ENCODE measurements at regions not wholly inside any gene's neighbourhood (a gene's known extent, or its start where the extent isn't known, plus 50 kb on each side); places are given as distances from the start of the nearest gene placed in this dataset.
"Not testable (repeated sequence)": the region's sequence is repeated elsewhere in the genome, so short reads cannot be mapped to it uniquely, and the experiment has no call there.

GRCh38 chr14:106714446-106715428 lies 1188.4 kb downstream of the TMEM121 start:
- H3K9me3 Mint-ChIP-seq (ENCODE audit: unreplicated experiment); H3K36me3 Mint-ChIP-seq (ENCODE audit: insufficient read depth, unreplicated experiment); CTCF ChIA-PET; H3K4me3 ChIP-seq (ENCODE audit: low read depth, low read length); H3K9me3 ChIP-seq; H3K4me1 ChIP-seq; H3K4me3 Mint-ChIP-seq (ENCODE audit: unreplicated experiment); H3K4me1 Mint-ChIP-seq (ENCODE audit: low read depth, unreplicated experiment); H3K27me3 ChIP-seq (replicated peaks; ENCODE audit: control insufficient read depth, insufficient read depth, low read length); intact Hi-C loops (cut with micrococcal nuclease; ENCODE audit: unreplicated experiment); POLR2A ChIA-PET; BruUV-seq (replicated peaks); H3K36me3 ChIP-seq (ENCODE audit: control insufficient read depth, insufficient read depth, low read length); DNase-seq; H3K27ac Mint-ChIP-seq (ENCODE audit: unreplicated experiment): not testable (repeated sequence)
- H3K27me3 Mint-ChIP-seq (ENCODE audit: insufficient read depth, unreplicated experiment) = peaks cover 11% of the 10 kb centered on the region

DNA sequence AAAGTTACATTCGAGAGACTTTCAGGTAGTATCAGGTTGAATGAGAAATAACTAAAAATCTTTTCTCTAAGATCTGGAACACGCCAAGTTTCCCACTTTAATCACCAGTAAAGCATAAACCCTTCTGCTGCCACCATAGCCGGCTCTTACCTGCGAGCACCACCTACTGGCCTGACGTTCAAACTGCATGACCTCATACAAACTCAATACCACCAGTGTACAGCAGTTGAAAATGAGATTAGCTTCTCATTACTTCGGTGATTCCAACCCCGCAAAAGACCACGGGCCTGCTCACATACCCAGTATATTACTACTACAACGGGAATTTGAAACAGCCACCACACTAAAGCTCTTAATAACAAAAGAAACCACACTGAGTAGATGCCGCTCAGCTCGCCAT lies 1191.2 kb downstream of the TMEM121 start:
- H3K27me3 Mint-ChIP-seq (ENCODE audit: insufficient read depth, unreplicated experiment); intact Hi-C loops (cut with micrococcal nuclease; ENCODE audit: unreplicated experiment); H3K4me3 ChIP-seq (ENCODE audit: low read depth, low read length); H3K27me3 ChIP-seq (replicated peaks; ENCODE audit: control insufficient read depth, insufficient read depth, low read length); POLR2A ChIA-PET; CTCF ChIA-PET; H3K4me1 Mint-ChIP-seq (ENCODE audit: low read depth, unreplicated experiment); H3K9me3 Mint-ChIP-seq (ENCODE audit: unreplicated experiment); DNase-seq; H3K27ac Mint-ChIP-seq (ENCODE audit: unreplicated experiment); H3K4me3 Mint-ChIP-seq (ENCODE audit: unreplicated experiment); BruUV-seq (replicated peaks); H3K4me1 ChIP-seq; H3K36me3 Mint-ChIP-seq (ENCODE audit: insufficient read depth, unreplicated experiment); H3K36me3 ChIP-seq (ENCODE audit: control insufficient read depth, insufficient read depth, low read length); H3K9me3 ChIP-seq: not testable (repeated sequence)

DNA sequence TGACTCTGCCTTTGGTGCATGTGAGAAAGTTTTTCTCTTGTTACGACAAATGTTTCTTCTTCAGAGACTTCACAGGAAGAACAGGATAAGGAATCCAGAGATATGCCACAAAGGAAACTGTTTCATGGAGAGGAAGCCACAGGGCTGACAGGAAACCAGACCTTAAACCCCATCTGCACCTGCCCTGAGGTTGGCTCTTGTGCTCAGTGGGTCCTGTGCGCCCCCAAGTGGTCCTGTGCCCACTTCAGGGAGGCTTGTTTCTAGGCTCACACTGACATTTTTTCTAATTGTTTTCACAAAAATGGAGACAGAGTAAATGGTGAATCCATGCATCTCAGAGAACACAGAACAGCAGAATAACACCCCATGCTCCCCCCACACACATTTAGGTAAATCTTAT lies 1193.5 kb downstream of the TMEM121 start:
- H3K9me3 Mint-ChIP-seq (ENCODE audit: unreplicated experiment); intact Hi-C loops (cut with micrococcal nuclease; ENCODE audit: unreplicated experiment); H3K27me3 ChIP-seq (replicated peaks; ENCODE audit: control insufficient read depth, insufficient read depth, low read length); H3K4me3 ChIP-seq (ENCODE audit: low read depth, low read length); BruUV-seq (replicated peaks); CTCF ChIA-PET; POLR2A ChIA-PET; H3K27me3 Mint-ChIP-seq (ENCODE audit: insufficient read depth, unreplicated experiment); H3K27ac Mint-ChIP-seq (ENCODE audit: unreplicated experiment); H3K4me3 Mint-ChIP-seq (ENCODE audit: unreplicated experiment); H3K36me3 ChIP-seq (ENCODE audit: control insufficient read depth, insufficient read depth, low read length); H3K9me3 ChIP-seq; H3K4me1 ChIP-seq; DNase-seq; H3K4me1 Mint-ChIP-seq (ENCODE audit: low read depth, unreplicated experiment); H3K36me3 Mint-ChIP-seq (ENCODE audit: insufficient read depth, unreplicated experiment): not testable (repeated sequence)

- H3K27ac Mint-ChIP-seq (ENCODE audit: unreplicated experiment); DNase-seq; H3K27me3 ChIP-seq (replicated peaks; ENCODE audit: control insufficient read depth, insufficient read depth, low read length); POLR2A ChIA-PET; CTCF ChIA-PET; H3K36me3 Mint-ChIP-seq (ENCODE audit: insufficient read depth, unreplicated experiment); H3K9me3 Mint-ChIP-seq (ENCODE audit: unreplicated experiment); H3K4me3 Mint-ChIP-seq (ENCODE audit: unreplicated experiment); H3K4me3 ChIP-seq (ENCODE audit: low read depth, low read length); intact Hi-C loops (cut with micrococcal nuclease; ENCODE audit: unreplicated experiment); H3K27me3 Mint-ChIP-seq (ENCODE audit: insufficient read depth, unreplicated experiment); BruUV-seq (replicated peaks); H3K4me1 Mint-ChIP-seq (ENCODE audit: low read depth, unreplicated experiment); H3K36me3 ChIP-seq (ENCODE audit: control insufficient read depth, insufficient read depth, low read length); H3K9me3 ChIP-seq; H3K4me1 ChIP-seq: not testable (repeated sequence)
Measured at GRCh38 chr14:106721926-106722325, 1195.5 kb downstream of the TMEM121 start.

GRCh38 chr14:106722813-106723687 lies 1196.7 kb downstream of the TMEM121 start:
- H3K4me3 ChIP-seq (ENCODE audit: low read depth, low read length); H3K27me3 Mint-ChIP-seq (ENCODE audit: insufficient read depth, unreplicated experiment); H3K27me3 ChIP-seq (replicated peaks; ENCODE audit: control insufficient read depth, insufficient read depth, low read length); DNase-seq; CTCF ChIA-PET; H3K4me3 Mint-ChIP-seq (ENCODE audit: unreplicated experiment); BruUV-seq (replicated peaks); H3K4me1 ChIP-seq; H3K36me3 Mint-ChIP-seq (ENCODE audit: insufficient read depth, unreplicated experiment); intact Hi-C loops (cut with micrococcal nuclease; ENCODE audit: unreplicated experiment); H3K36me3 ChIP-seq (ENCODE audit: control insufficient read depth, insufficient read depth, low read length); H3K9me3 ChIP-seq; H3K4me1 Mint-ChIP-seq (ENCODE audit: low read depth, unreplicated experiment); H3K9me3 Mint-ChIP-seq (ENCODE audit: unreplicated experiment); H3K27ac Mint-ChIP-seq (ENCODE audit: unreplicated experiment); POLR2A ChIA-PET: not testable (repeated sequence)

DNA sequence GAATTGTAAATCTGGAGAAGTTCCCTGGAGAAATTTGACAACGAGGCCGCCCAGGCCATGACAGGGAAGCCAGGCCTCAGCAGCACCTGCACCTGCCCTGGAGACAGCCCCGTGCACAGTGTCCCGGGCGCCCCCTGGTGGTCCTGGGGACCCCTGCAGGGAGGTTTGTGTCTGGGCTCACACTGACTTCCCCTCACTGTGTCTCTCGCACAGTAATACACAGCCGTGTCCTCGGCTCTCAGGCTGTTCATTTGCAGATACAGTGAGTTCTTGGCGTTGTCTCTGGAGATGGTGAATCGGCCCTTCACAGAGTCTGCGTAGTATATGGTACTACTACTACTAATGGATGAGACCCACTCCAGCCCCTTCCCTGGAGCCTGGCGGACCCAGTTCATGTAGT lies 1201.6 kb downstream of the TMEM121 start:
- POLR2A ChIA-PET; H3K4me1 Mint-ChIP-seq (ENCODE audit: low read depth, unreplicated experiment); H3K36me3 Mint-ChIP-seq (ENCODE audit: insufficient read depth, unreplicated experiment); BruUV-seq (replicated peaks); H3K9me3 ChIP-seq; H3K4me3 ChIP-seq (ENCODE audit: low read depth, low read length); intact Hi-C loops (cut with micrococcal nuclease; ENCODE audit: unreplicated experiment); H3K9me3 Mint-ChIP-seq (ENCODE audit: unreplicated experiment); H3K36me3 ChIP-seq (ENCODE audit: control insufficient read depth, insufficient read depth, low read length); H3K27ac Mint-ChIP-seq (ENCODE audit: unreplicated experiment); H3K27me3 Mint-ChIP-seq (ENCODE audit: insufficient read depth, unreplicated experiment); DNase-seq; H3K4me3 Mint-ChIP-seq (ENCODE audit: unreplicated experiment); CTCF ChIA-PET; H3K4me1 ChIP-seq; H3K27me3 ChIP-seq (replicated peaks; ENCODE audit: control insufficient read depth, insufficient read depth, low read length): not testable (repeated sequence)
